IPS-20b (cell line): ENCODE measurements at regions not wholly inside any gene's neighbourhood (a gene's known extent, or its start where the extent isn't known, plus 50 kb on each side); places are given as distances from the start of the nearest gene placed in this dataset.

Experiments used
- H3K27ac ChIP-seq: one replicate; pipeline ENCODE4 v1.5.1; 2013; ENCODE audit warnings: low read length
- H3K27me3 ChIP-seq: 2 replicates; pipeline ENCODE4 v1.6.1; 2013; ENCODE audit warnings: mild to moderate bottlenecking, low read length, inconsistent platforms; ENCODE audit not compliant: insufficient read depth
- H3K36me3 ChIP-seq: 2 replicates; pipeline ENCODE4 v1.6.1; 2013; ENCODE audit warnings: low read depth, mild to moderate bottlenecking, inconsistent platforms, low read length, moderate library complexity; ENCODE audit not compliant: insufficient read depth
- H3K4me1 ChIP-seq: 2 replicates; pipeline ENCODE4 v1.6.1; 2013; ENCODE audit warnings: mild to moderate bottlenecking, control low read depth, inconsistent platforms, low read length, moderate library complexity; ENCODE audit not compliant: insufficient read depth
- H3K4me3 ChIP-seq: 2 replicates; pipeline ENCODE4 v1.5.1; 2013; ENCODE audit warnings: mild to moderate bottlenecking, low read length, inconsistent platforms
- H3K9ac ChIP-seq: 2 replicates; pipeline ENCODE4 v1.6.1; 2013; ENCODE audit warnings: low read depth, mild to moderate bottlenecking, inconsistent platforms, low read length, moderate library complexity
- H3K9me3 ChIP-seq: 2 replicates; pipeline ENCODE4 v1.6.1; 2013; ENCODE audit warnings: mild to moderate bottlenecking, low read depth, low read length, inconsistent platforms; ENCODE audit not compliant: insufficient read depth

- Histone ChIP-seq H3K27ac (no peak overlapping the region), H3K36me3 (no peaks in the 10 kb centered on the region), H3K9me3 (no peaks in the 10 kb centered on the region), H3K4me3 (no peak overlapping the region), H3K4me1 (peaks cover 5% of the 10 kb centered on the region; the same call in 1 of the 2 replicates), H3K27me3 (0 out of 2 replicates have a peak, but pooled peaks cover 12% of the 10 kb centered on the region), H3K9ac (no peak overlapping the region)
These were observed 109.6 kb downstream of the WDR11 start for GRCh38 chr10:120960725-120961124.

GRCh38 chr10:120961795-120962755, 110.9 kb downstream of the WDR11 start:
- no peak overlapping the region for H3K4me3 ChIP-seq
- no peaks in the 10 kb centered on the region for H3K9me3 ChIP-seq
- H3K36me3 ChIP-seq, result no peaks in the 10 kb centered on the region
- 0 out of 2 replicates have a peak, but pooled peaks cover 12% of the 10 kb centered on the region for H3K27me3 ChIP-seq
- H3K27ac ChIP-seq, result no peak overlapping the region
- H3K4me1 ChIP-seq, result peaks cover 5% of the 10 kb centered on the region; the same call in 1 of the 2 replicates
- no peak overlapping the region for H3K9ac ChIP-seq

GRCh38 chr10:120962756-120963593, 111.8 kb downstream of the WDR11 start:
- Histone ChIP-seq H3K4me3 (no peak overlapping the region), H3K9ac (no peak overlapping the region), H3K4me1 (peaks cover 5% of the 10 kb centered on the region; the same call in 1 of the 2 replicates), H3K36me3 (no peaks in the 10 kb centered on the region), H3K27ac (no peak overlapping the region), H3K9me3 (no peaks in the 10 kb centered on the region), H3K27me3 (0 out of 2 replicates have a peak, but pooled peaks cover 12% of the 10 kb centered on the region)

- H3K9ac ChIP-seq, result no peak overlapping the region
- H3K4me1 ChIP-seq, result peaks cover 5% of the 10 kb centered on the region; the same call in 1 of the 2 replicates
- 0 out of 2 replicates have a peak, but pooled peaks cover 12% of the 10 kb centered on the region for H3K27me3 ChIP-seq
- no peaks in the 10 kb centered on the region for H3K9me3 ChIP-seq
- no peak overlapping the region for H3K4me3 ChIP-seq
- H3K36me3 ChIP-seq, result no peaks in the 10 kb centered on the region
- no peak overlapping the region for H3K27ac ChIP-seq
These were observed 112.5 kb downstream of the WDR11 start for GRCh38 chr10:120963594-120964220.

- Histone ChIP-seq H3K36me3 (no peaks in the 10 kb centered on the region), H3K9me3 (no peaks in the 10 kb centered on the region), H3K9ac (no peak overlapping the region), H3K27me3 (0 out of 2 replicates have a peak, but pooled peaks cover 12% of the 10 kb centered on the region), H3K4me1 (peaks cover 5% of the 10 kb centered on the region; the same call in 1 of the 2 replicates), H3K27ac (no peak overlapping the region), H3K4me3 (no peak overlapping the region)
These were observed 115.5 kb downstream of the WDR11 start for GRCh38 chr10:120966657-120967045.

- Histone ChIP-seq H3K4me3 (no peak overlapping the region), H3K27me3 (0 out of 2 replicates have a peak, but pooled peaks cover 6% of the 10 kb centered on the region), H3K9me3 (no peaks in the 10 kb centered on the region), H3K36me3 (no peaks in the 10 kb centered on the region), H3K27ac (no peak overlapping the region), H3K9ac (no peak overlapping the region), H3K4me1 (no peaks in the 10 kb centered on the region)
These were observed 118.1 kb downstream of the WDR11 start for GRCh38 chr10:120969219-120969645.

GRCh38 chr10:120970595-120971529, 119.7 kb downstream of the WDR11 start:
- H3K9ac ChIP-seq, result no peak overlapping the region
- H3K27me3 ChIP-seq, result no peaks in the 10 kb centered on the region
- peaks cover 4% of the 10 kb centered on the region; the same call in 1 of the 2 replicates for H3K9me3 ChIP-seq
- H3K4me3 ChIP-seq, result no peak overlapping the region
- H3K36me3 ChIP-seq, result no peaks in the 10 kb centered on the region
- no peak overlapping the region for H3K27ac ChIP-seq
- no peaks in the 10 kb centered on the region for H3K4me1 ChIP-seq

- no peaks in the 10 kb centered on the region for H3K4me1 ChIP-seq
- H3K27me3 ChIP-seq, result no peaks in the 10 kb centered on the region
- H3K36me3 ChIP-seq, result no peaks in the 10 kb centered on the region
- H3K4me3 ChIP-seq, result no peak overlapping the region
- H3K9ac ChIP-seq, result no peak overlapping the region
- peaks cover 4% of the 10 kb centered on the region; the same call in 1 of the 2 replicates for H3K9me3 ChIP-seq
- no peak overlapping the region for H3K27ac ChIP-seq
These were observed 120.5 kb downstream of the WDR11 start for GRCh38 chr10:120971671-120972070.

- Histone ChIP-seq H3K4me3 (no peak overlapping the region), H3K27me3 (no peaks in the 10 kb centered on the region; the same call in 1 of the 2 replicates), H3K9ac (no peak overlapping the region), H3K36me3 (no peaks in the 10 kb centered on the region), H3K9me3 (peaks cover 4% of the 10 kb centered on the region; the same call in 1 of the 2 replicates), H3K4me1 (no peaks in the 10 kb centered on the region), H3K27ac (no peak overlapping the region)
These were observed 121.1 kb downstream of the WDR11 start for GRCh38 chr10:120972259-120972658.

- Histone ChIP-seq H3K9me3 (peaks cover 4% of the 10 kb centered on the region; the same call in 1 of the 2 replicates), H3K27me3 (peaks cover 30% of the 10 kb centered on the region), H3K27ac (no peak overlapping the region), H3K9ac (no peak overlapping the region), H3K4me1 (peaks cover 9% of the 10 kb centered on the region; the same call in 1 of the 2 replicates), H3K36me3 (no peaks in the 10 kb centered on the region), H3K4me3 (no peak overlapping the region)
These were observed 124.1 kb downstream of the WDR11 start for GRCh38 chr10:120975072-120975867.
